DMS79 (cell line): ENCODE measurements at regions not wholly inside any gene's neighbourhood (a gene's known extent, or its start where the extent isn't known, plus 50 kb on each side); places are given as distances from the start of the nearest gene placed in this dataset.
"Not testable (repeated sequence)": the region's sequence is repeated elsewhere in the genome, so short reads cannot be mapped to it uniquely, and the experiment has no call there.

ENCODE experiments used
- DNase-seq: peaks from one replicate; lab custom pipeline; 2025; lab: John Stamatoyannopoulos, UW

DNA sequence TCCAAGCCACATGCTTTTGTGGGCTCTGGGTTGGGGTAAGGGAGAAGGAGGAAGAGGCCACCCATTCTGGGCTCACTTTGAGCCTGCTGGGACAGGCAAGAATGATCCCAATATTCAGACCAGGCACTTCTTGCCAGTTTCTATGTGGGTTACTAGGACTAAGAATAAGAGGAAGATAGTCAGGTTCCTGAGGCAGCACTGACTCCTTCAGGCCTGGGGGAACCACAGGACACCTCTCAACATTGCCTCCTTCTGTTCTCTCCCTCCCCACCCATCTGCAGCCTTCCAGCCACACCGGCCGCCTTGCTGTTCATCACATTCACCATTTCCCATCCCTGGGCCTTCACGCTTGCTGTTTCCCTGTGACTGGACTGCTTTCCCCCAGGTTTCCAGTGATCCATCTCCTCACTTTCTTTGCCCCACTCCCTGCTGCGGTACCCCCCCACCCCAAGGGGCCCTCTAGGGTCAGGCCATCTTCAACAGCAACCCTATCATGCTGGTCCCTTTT, 69.2 kb upstream of the SIRPA start:
- no peak for DNase-seq

DNA sequence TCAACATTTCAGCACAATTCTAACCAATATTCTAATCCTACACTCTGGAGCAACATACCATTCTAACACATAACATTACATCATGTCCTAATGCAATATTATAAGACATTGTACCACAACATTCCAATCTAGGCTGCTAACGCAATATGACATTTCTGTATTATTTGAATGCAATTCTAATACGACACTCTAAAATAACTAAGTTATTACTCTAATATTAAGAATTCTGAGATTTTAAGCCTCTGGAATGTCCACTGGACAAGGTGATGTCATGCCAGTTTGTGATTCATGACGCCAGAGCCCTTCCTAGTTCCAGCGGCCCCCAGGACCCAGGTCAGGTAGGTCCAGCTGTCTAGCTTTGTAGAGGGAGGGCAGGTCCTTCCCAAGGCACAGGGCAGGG, 69.7 kb upstream of the SIRPA start:
- DNase-seq: no peak

DNA sequence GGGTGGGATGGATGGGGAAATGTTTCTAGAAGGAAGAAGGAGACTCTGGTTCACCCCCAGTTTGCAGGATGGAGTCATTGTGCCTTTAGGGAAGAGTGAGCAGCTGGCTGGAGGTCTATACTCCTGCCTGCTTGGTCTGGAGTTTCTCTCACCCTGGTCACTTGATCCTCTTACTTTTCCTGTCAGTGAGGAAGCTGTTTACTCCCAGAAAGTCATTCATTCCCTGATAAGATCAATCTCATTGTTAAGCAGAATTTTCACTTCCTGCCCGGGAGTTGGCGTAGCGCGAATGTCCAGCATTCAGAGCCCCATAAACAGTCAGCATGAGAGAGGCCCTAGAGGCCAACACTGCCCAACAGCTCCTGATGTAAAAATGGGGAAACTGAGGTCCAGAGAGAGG, 70.4 kb upstream of the SIRPA start:
- DNase-seq: no peak

DNA sequence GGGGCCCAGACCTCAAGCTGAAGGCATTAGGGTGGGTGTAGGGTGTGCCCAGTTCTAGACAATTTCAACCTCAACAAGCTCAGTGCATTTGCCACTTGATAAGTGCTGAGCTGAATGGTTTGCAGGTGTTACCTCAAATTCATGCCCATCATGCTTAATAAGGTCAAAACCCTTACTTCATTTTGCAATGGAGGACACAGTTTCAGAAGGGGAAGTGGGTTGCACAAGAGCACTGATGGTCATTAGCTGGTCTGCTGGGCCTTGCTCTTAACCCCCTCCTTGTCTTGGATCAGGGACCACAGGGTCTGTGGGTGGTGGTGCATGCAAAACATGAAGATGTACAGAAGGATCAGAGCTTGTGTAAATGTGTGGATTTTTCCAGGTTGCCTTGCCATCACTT, 71.0 kb upstream of the SIRPA start:
- DNase-seq: no peak

DNA sequence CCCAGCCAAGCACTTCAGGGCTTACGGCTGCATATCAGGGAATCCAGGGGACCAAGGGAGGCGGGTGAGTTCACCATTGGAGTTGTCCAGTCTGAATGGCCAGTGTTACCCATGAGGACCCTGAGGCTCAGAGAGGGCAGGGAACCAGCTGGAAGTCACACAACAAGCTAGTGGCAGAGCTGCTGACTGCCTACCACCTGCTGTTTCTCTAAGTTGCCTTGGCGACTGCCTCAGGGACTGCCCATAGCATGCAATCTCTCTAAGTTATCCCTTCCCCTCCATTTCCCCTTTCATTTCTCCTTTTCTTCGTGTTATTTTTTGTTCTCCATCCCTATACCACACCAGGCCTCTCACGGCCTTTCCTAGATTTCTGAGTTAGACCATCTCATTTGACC, 71.8 kb upstream of the SIRPA start:
- DNase-seq: no peak

DNA sequence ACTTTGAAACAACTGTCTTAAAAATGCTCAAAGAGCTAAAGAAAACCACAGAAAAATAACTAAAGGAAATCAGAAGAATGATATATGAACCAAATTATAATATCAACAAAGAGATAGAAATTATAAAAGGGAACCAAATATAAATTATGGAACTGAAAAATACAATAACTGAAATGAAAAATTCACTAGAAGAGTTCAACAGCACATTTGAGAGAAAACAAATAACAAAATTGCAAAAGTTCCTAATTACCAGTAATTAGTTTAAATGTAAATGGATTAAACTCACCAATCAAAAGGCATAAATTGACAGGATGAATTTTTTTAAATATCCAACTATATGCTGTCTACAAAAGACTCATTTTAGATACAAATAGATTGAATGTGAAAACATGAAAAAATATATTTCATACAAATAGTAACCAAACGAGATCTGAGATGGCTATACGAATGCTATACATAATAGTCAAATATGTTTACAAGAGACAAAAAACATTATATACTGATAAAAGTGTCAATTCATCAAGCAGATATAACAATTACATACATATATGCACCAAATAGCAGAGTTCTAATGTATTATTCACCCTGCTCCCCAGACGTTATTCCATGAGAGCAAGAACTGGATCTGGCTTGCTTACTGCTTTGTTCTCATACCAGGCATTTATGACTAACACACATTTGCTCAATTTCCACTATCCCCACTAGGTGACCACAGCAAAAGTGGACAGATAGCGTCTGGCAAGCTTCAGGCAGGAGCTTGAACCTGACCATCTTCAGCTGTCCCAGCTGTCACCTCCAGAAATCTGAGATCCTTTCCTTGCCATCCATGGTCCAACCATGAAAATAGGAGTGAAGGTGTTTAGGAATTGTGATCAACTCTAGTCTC, 72.4 kb upstream of the SIRPA start:
- no peak for DNase-seq

DNA sequence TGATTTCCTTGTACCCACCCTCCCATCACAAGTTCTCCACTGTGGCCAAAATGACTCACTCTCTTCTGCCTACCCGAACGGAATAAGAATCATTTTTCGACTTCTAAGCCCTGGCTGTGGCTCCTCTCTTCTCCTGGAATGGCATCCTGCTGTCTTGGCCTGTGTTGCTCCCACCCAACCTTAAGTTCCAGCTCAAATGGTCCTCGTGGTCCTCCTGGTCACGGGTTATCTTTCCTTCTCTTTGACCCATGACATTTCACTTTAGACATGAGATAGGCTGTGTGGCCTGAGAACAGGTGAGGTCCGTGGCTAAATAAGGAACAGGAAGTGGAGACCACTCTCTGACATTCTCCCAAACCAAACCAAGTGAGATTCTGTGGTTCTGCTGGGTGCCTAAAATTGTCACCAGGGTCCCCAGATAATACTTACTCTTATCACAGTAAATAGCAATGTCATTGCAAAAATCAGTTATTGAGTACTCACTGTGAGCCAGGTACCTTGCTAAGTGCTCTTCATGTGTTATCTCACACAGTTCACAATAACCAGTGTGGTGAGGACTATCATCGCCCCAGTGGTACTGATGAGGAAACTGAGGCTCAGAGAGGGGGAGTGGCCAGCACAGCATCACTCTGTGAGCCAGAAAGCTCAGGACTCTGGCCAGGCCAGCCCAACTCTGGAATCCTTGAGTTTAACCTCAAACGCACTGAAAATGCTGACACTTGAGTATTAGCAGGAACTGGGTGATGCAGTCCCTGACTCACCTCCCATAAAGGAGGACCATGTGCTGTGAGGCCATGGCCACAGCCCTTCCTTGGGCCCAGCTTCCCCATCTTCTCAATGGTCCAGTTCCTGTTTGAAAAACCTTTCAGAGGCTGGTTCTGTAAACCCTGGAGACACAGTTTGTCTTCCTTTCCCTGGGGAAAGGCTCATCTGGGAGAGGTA, 74.8 kb upstream of the SIRPA start:
- DNase-seq: no peak

DNA sequence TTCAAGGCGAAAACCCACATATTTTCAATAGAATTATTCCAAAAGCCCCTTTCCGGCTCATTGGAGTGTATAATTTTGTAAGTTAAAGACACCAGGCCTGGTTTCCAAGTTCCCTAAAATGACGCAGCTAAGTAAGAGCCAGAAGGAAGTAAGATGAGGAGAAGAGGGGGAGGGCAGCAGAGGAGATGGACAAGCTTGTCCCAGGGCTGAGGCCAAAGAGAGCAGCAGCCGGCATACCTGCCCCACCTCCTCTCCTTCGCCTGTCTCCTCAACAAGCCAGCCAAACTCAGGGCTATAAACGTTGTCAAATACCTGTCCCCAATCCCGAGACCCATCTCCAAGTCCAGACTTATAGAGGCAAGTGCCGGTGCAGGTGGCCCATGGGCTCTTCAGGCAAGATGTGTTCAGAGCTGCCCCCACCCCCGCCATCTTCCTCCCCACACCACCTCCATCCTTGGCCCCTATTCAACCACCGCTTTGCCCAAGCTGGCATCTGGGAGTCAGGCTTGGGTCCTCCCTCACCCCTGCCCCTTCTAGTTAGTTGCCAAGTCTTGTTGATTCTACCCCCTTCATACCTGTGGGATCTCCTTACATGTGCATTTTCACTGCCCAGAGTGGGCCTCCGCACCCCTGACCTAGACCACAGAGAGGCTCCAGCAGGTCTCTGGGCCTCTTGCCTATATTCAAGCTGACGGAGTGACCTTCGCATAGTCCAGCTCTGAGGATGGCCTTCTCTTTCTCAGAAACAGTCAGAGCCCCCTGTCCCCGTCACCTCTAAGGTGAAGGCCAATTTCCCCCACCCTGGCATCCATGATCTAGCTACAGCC, 75.7 kb upstream of the SIRPA start:
- DNase-seq: no peak

DNA sequence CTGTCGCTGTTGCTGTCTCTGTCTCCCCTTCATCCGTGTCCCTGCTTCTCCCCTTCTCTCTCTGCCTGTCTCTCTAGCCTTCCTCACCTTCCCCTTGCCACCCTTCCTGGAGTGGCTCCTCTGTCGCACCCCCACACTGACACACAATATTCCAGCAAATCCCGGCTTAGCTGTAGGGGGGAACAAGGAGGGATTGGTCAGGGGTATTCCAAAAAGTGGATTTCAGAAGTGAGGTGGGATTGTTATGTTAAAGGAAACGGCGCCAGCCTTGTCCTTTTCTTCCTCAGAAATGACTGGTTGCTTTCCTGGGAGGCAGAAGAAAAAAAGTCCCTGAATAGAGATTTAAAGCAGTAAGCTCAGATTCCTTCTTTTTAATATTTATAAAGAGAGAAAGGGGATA, 76.3 kb upstream of the SIRPA start:
- no peak for DNase-seq

DNA sequence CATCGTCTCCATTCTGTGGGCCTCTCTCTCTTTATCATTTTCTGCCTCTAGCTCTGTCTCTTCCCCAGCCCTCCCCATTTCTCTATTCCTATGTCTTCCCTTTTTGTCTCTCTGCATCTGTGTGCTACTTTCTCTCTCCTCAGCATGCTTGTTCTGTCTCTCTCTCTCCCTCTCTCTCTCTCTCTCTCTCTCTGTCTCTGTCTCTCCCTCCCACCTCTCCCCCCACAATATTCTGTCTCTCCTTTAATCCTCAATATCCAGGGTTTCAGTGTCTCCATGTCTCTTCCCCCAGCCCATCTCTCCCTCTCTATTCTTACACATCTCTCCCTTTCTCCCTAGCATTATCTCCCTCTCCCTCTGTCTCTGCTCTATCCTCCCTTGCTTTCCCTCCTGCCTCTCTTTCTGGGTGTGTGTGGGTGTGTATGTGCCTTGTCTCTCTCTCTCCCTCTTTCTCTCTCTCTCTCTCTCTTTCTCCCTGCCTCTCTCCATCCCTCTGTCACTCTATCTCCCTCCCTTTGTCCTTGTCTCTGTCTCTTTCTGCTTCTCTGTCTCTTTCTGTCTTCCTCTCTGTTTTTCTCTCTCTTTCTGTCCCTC, 76.9 kb upstream of the SIRPA start:
- DNase-seq: no peak

DNA sequence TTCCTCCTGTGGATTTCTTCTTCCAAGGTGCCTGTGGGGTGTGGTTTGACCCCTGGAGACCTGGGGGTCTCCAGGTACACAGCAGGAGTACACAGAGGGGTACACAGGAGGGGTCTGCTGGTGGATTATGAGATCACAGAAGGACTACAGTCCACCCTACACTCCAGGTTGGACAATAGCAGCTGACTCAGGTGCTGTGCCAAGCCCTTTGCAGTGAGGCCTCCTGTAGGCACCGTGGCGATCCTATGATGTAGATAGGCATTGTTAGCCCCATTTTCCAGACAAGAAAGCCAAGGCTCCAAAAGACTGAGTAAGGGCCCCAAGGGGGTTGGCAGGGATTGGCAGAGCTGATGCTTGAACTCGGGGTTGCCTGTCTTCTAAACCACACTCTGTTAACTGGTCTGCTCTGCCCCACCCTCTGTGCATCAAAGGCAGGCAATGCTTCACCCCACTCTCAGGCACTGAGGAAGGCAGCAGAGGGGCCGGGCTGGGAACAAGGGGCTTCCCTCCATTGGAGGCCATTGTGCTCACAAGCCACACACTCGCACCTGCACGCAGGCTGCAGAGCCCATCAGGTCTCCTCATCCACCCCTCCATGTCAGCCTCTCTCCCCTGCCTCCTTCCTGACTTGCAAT, 77.5 kb upstream of the SIRPA start:
- DNase-seq: no peak

DNA sequence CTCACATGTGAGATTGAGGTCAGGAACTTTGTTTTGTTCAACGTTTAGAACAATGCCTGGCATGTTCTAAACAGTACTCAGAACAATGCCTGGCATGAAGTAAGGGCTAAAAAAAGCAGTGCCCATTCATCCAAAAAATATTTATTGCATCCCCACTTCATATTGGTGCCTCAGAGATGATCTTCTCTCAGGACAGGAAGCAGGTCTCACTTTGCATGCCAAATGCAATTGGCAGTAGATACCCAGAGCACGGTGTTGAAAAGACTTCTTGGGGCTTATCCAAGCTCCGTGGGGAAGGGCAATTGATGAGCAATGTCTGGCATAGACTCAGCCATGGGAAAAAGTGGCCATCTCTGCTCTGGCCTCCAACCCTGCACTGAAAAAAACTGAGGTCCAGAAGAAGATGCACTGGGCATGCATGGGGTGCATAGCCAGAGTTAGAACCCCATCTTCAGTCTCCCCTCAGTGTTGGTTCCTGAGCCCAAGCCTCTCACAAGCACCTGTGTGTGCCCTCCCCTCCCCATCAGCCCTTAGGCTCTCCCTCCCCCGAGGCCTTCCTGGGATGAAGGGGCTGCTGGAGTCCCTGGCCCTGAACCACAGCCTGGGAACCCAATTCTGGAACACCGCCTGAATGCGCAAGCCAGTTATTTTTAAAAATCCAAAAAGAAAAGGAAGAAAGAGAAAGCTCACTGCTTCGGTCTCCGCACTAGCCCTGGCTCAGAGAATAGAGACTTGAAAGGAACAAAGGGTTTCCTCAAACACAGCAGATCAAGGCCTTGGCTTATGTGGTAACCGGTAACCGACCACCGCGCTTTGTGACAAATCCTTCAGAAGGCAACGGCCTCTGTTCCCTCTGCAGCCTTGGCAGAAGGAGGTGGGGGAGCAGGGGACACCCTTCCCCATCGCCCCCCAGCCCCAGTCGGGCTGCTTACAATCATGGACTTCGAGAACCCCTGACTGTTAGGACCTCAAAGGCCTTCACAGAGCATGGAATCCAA, 78.5 kb upstream of the SIRPA start:
- DNase-seq: no peak

DNA sequence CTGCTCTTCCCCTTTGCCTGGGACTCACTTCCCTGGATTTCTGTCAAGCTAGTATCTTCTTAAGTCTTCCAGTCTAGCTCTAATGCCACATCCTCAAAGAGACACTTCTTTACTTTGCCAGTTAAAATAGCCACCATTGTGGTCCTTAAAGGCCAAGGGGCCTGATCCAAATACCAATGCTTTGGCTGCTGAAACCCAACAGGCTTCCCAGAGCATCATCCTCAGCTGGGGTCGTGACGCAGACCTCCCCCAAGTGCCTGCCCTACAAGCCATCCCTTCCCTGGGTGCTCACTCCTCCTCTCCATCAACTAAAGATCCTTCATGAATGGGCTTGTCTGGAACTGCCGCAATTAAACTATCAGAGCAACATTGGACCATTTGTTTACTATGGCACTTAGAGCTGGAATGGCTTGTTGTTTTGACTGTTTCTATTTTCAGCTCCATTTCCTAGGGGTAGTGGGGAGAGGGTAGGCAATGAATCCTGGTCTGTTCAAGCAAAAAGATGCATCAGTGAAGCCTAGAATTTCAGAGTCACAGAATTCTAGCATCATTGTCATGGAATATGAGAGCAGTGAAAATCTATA, 79.6 kb upstream of the SIRPA start:
- DNase-seq: no peak

DNA sequence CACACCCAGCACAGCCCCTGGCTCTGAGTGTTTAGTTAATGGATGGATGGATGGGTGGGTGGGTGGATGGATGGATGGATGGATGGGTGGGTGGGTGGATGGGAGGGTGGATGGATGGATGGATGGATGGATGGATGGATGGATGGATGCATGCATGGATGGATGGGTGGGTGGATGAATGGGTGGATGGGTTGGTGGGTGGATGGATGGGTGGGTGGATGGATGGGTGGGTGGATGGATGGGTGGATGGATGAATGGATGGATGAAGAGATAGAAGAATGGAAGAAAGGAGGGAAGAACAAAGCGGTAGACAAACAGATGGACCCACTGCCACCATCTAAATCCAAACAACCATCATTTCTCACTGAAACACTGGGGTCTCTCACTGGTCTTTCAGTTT, 80.3 kb upstream of the SIRPA start:
- not testable (repeated sequence) for DNase-seq

DNA sequence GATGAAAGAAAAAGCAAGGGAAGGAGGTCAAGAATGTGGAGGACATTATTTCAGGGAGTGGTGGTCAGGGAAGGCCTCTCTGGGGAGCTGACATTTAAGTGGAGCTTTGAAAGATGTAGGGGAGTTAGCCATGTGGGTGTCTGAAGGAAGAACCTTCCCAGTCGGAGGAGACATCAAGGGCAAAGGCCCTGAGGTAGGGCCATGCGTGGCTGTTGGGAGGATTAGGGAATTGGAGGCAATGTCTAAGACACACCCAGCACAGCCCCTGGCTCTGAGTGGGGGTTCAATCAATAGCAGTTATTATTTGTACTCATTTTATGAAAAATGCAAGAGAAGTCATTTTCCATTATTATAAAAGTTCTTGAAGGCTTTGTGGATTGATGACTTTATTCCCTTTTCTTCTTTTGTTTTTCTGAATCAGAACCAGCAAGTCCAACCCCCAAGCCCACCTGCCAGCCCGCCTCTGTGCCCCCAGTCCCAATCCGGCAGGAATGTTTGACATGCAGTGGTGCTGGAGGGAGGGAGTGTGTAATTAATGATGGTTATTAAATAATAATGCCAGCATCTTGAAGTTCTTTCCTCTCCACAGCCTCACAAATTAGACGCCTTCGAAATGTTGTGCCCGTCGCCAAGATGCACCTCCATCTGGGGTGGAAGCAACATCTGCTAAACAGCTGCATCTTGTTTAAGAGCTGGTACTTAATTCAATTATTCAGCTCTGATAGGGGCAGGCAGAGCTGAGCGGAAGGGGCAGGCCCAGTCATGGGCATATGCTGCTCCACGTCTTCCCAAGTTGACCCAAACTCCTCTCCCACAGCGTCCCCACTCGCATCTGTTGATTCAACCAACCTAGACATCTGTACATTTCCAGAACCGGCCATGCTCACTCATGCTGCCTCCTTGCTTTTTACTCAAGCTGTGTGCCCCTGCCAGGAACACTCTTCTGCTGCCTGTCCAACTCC, 81.3 kb upstream of the SIRPA start:
- no peak for DNase-seq

DNA sequence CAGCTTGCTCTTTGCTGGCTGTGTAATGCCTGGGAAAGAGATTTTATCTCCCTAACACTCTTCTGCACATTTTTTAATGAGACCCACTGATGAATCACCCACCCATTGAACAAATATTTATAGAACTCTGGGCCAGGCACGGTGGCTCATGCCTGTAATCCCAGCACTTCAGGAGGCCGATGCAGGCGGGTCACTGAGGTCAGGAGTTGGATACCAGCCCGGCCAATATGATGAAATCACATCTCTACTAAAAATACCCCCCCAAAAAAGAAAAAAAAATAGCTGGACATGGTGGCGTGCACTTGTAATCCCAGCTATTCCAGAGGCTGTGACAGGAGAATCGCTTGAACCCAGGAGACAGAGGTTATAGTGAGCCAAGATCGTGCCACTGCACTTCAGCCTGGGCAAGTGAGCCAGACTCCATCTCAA, 82.1 kb upstream of the SIRPA start:
- DNase-seq: no peak

DNA sequence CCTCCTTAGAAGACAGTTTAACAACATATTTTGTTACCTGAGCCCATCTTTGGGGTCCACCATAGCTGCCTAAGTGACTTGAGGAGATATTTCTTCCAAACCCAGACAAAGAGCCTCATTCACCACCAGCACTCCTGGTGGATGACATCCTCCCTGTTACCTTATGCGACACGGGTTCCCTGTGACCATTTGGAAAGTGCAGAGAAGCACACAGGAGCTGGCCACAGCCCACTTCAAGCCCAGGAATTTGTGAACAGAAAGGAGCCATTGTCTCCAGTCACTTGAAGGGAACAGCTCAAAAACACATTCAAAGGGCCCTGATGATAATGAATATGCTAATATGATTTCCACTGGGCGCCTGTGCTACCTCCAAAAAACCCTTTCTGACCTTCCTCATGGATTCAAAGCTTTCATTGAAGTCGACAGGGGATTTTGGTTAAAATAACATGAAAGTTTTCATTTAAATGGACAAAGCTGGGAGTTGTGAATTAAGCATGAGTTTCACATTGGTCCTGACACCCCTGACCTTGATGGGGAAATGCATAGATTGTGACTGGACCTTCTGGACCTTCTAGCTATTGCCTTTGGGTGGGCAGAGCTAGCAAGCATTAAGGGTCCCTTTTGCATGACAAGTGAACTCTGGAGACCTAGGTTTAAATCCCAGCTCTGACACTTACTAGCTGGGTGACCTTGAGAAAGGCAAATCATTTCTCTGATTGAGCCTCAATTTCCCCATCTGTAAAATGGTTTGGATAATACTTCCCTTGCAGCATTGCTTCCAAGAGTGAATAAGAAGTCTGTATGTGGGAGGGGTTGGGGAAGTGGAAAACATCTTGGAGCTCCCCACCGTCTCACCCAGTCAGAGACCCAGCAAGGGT, 83.3 kb upstream of the SIRPA start:
- no peak for DNase-seq
